B cell (primary cell): ENCODE measurements at regions not wholly inside any gene's neighbourhood (a gene's known extent, or its start where the extent isn't known, plus 50 kb on each side); places are given as distances from the start of the nearest gene placed in this dataset.

ENCODE experiments used
- EZH2 ChIP-seq: IDR thresholded peaks from 2 replicates; pipeline ENCODE4 v1.6.1; 2012; ENCODE audit warnings: borderline replicate concordance, low read depth, mild to moderate bottlenecking, moderate library complexity, low read length; ENCODE audit not compliant: insufficient read depth, poor library complexity, severe bottlenecking
- TF ChIP-seq, protein P1 (sequence below): fragments of 200-600 bp; IDR thresholded peaks from one replicate; pipeline ENCODE4 v1.8.0; 2022; ENCODE audit warnings: antibody characterized with exemption, mild to moderate bottlenecking

DNA sequence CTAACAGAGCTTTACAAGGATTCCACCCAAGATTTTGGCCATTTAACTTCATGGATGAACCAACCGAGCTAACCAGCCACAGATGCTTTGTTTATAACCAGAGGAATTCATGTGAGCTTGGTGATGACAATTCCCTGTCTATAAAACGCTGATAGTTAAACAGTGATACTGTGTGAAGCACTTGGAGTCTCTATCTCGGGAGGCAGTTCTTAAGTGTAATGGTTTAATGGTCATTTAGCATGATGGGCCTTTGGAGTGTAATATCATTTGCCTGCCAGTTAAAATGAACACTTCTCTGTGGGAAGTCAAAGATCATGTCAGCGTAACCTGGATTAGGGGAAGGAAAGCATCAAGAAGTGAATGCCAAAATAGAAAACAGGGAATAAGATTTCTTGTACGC lies 368.6 kb upstream of the THRB start:
- TF ChIP-seq, protein P1, sequence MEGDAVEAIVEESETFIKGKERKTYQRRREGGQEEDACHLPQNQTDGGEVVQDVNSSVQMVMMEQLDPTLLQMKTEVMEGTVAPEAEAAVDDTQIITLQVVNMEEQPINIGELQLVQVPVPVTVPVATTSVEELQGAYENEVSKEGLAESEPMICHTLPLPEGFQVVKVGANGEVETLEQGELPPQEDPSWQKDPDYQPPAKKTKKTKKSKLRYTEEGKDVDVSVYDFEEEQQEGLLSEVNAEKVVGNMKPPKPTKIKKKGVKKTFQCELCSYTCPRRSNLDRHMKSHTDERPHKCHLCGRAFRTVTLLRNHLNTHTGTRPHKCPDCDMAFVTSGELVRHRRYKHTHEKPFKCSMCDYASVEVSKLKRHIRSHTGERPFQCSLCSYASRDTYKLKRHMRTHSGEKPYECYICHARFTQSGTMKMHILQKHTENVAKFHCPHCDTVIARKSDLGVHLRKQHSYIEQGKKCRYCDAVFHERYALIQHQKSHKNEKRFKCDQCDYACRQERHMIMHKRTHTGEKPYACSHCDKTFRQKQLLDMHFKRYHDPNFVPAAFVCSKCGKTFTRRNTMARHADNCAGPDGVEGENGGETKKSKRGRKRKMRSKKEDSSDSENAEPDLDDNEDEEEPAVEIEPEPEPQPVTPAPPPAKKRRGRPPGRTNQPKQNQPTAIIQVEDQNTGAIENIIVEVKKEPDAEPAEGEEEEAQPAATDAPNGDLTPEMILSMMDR = no peak
- no peak for TF ChIP-seq EZH2
